Breast epithelium (tissue), 4 donors: ENCODE measurements at regions not wholly inside any gene's neighbourhood (a gene's known extent, or its start where the extent isn't known, plus 50 kb on each side); places are given as distances from the start of the nearest gene placed in this dataset.
"Not testable (repeated sequence)": the region's sequence is repeated elsewhere in the genome, so short reads cannot be mapped to it uniquely, and the experiment has no call there.

Experiments
- DNase-seq, 2 donors: peaks; one replicate each; pipeline ENCODE4 v3.0.0-alpha.2; 2019; ENCODE audit warnings: low spot score in 2 of 2
- H3K27ac ChIP-seq, 2 donors: fragments of 200-600 bp; sonication (generic) in 1 of 2; one replicate each; pipeline ENCODE4 v1.5.1; 2016 to 2019; ENCODE audit warnings: mild to moderate bottlenecking in 1 of 2
- H3K27me3 ChIP-seq, 2 donors: fragments of 200-600 bp; sonication (generic) in 1 of 2; one replicate each; pipeline versions ENCODE4 v1.5.1 to v1.6.0; 2017 to 2019; ENCODE audit warnings: control low read depth in 1 of 2, mild to moderate bottlenecking in 1 of 2
- H3K36me3 ChIP-seq: fragments of 200-600 bp; one replicate; pipeline ENCODE4 v1.5.1; 2019
- H3K4me1 ChIP-seq, 2 donors: fragments of 200-600 bp; sonication (generic); one replicate each; pipeline ENCODE4 v1.5.1; 2016 to 2019; ENCODE audit warnings: control low read depth in 1 of 2
- H3K4me3 ChIP-seq, 3 donors: fragments of 200-600 bp; sonication (generic); 1 replicate in 2 of 3; 2 replicates in 1 of 3; pipeline ENCODE4 v1.5.1; 2016 to 2019; ENCODE audit warnings: mild to moderate bottlenecking in 3 of 3, moderate library complexity in 2 of 3
- H3K9me3 ChIP-seq, 2 donors: fragments of 200-600 bp; sonication (generic) in 1 of 2; one replicate each; pipeline ENCODE4 v1.5.1; 2016 to 2019; ENCODE audit warnings: control low read depth in 1 of 2
- CTCF ChIP-seq, 3 donors: fragments of 450-650 bp; IDR thresholded peaks; one replicate each; pipeline ENCODE4 v1.5.1; 2016 to 2017; ENCODE audit warnings: antibody characterized with exemption in 3 of 3, mild to moderate bottlenecking in 3 of 3, moderate library complexity in 3 of 3
- POLR2A ChIP-seq: fragments of 450-650 bp; IDR thresholded peaks from one replicate; pipeline ENCODE4 v1.6.1; 2016; ENCODE audit warnings: antibody characterized with exemption, mild to moderate bottlenecking, moderate library complexity
- POLR2AphosphoS5 ChIP-seq, 3 donors: sonication (generic); formaldehyde crosslinking; IDR thresholded peaks; one replicate each; pipeline ENCODE4 v1.6.1; 2017; ENCODE audit warnings: antibody characterized with exemption in 3 of 3
- intact Hi-C: fragments of 100-400 bp; cut with DNase I; formaldehyde crosslinking; loops from one replicate; pipeline ENCODE4 v1.15.1; 2023; ENCODE audit warnings: low total_unique reads

- DNase-seq, result no peak
- intact Hi-C loops, result no loop called here
- Histone ChIP-seq H3K4me3 (no peak overlapping the region), H3K27ac (no peak overlapping the region), H3K4me1 (no peaks in the 10 kb centered on the region), H3K36me3 (no peaks in the 10 kb centered on the region), H3K9me3 (peaks cover 0 to 7% of the 10 kb centered on the region in 2 donors), H3K27me3 (peaks cover 0 to 6% of the 10 kb centered on the region in 2 donors)
- no peak for TF ChIP-seq CTCF (IDR thresholded peaks at IDR 0.05)
- TF ChIP-seq POLR2A, result no peak
- no peak for TF ChIP-seq POLR2AphosphoS5 (IDR thresholded peaks at IDR 0.05)
These were observed 589.6 kb downstream of the TBC1D22A start for GRCh38 chr22:47351836-47352579.

GRCh38 chr22:47346287-47346686 lies 583.8 kb downstream of the TBC1D22A start:
- H3K27ac ChIP-seq, intact Hi-C loops, DNase-seq, H3K4me3 ChIP-seq, H3K9me3 ChIP-seq, H3K4me1 ChIP-seq, H3K36me3 ChIP-seq: not testable (repeated sequence)
- peaks cover 0 to 29% of the 10 kb centered on the region in 2 donors for H3K27me3 ChIP-seq

- Histone ChIP-seq H3K36me3 (no peaks in the 10 kb centered on the region), H3K27me3 (peaks cover 0 to 34% of the 10 kb centered on the region in 2 donors), H3K9me3 (no peaks in the 10 kb centered on the region), H3K4me3 (no peak overlapping the region), H3K4me1 (no peaks in the 10 kb centered on the region), H3K27ac (no peak overlapping the region)
- no peak for DNase-seq
- intact Hi-C loops, result no loop called here
- no peak for TF ChIP-seq POLR2AphosphoS5 (IDR thresholded peaks at IDR 0.05)
- TF ChIP-seq CTCF (IDR thresholded peaks at IDR 0.05), result no peak
- TF ChIP-seq POLR2A, result no peak
These were observed 582.6 kb downstream of the TBC1D22A start for GRCh38 chr22:47345025-47345424.

- no peak overlapping the region for H3K27ac ChIP-seq
- H3K4me1 ChIP-seq, result no peaks in the 10 kb centered on the region
- no peak for DNase-seq
- no peak overlapping the region for H3K4me3 ChIP-seq
- H3K36me3 ChIP-seq, result no peaks in the 10 kb centered on the region
- peaks cover 0 to 34% of the 10 kb centered on the region in 2 donors for H3K27me3 ChIP-seq
- no peaks in the 10 kb centered on the region for H3K9me3 ChIP-seq
- TF ChIP-seq CTCF (IDR thresholded peaks at IDR 0.05), result no peak
- intact Hi-C loops, result loop anchor here (5.0 kb wide), 1 partner anchor 1783 kb away; no protein-coding TSS in a partner anchor
These were observed 582.0 kb downstream of the TBC1D22A start for GRCh38 chr22:47344414-47344813.

DNA sequence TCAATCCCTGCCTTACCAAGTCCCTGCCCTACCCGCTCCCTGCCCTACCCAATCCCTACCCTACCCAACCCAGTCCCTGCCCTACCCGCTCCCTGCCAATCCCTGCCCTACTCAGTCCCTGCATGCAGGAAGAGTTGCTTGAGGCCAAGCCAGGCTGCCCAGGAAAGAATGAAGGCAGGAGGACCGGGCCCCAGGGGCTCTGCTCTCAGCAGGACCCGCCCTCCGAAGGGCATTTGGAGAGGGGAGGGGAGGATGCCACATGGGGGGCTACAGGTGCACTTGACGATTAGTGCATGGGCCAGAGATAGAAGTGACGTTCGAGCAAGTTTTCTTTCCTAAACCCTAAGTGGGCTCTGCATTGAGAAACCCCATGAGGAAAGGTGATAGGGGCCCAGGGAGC lies 581.2 kb downstream of the TBC1D22A start:
- Histone ChIP-seq H3K4me3 (no peak overlapping the region), H3K4me1 (no peaks in the 10 kb centered on the region), H3K36me3 (no peaks in the 10 kb centered on the region), H3K27ac (no peak overlapping the region), H3K27me3 (peaks cover 0 to 34% of the 10 kb centered on the region in 2 donors), H3K9me3 (no peaks in the 10 kb centered on the region)
- TF ChIP-seq POLR2A (no peak), POLR2AphosphoS5 (IDR thresholded peaks at IDR 0.05) (no peak), CTCF (IDR thresholded peaks at IDR 0.05) (no peak)
- DNase-seq, result no peak
- intact Hi-C loops, result loop anchor here (5.0 kb wide), 1 partner anchor 1784 kb away; no protein-coding TSS in a partner anchor
